Transverse colon (tissue), 4 donors: ENCODE measurements at regions not wholly inside any gene's neighbourhood (a gene's known extent, or its start where the extent isn't known, plus 50 kb on each side); places are given as distances from the start of the nearest gene placed in this dataset.

Experiments used
- DNase-seq: peaks from one replicate; pipeline ENCODE4 v3.0.0-alpha.2; 2019
- H3K27ac ChIP-seq, 4 donors: fragments of 200-600 bp; sonication (generic); 2 replicates each; pipeline ENCODE4 v1.5.1; 2016 to 2018; ENCODE audit warnings: inconsistent platforms in 4 of 4
- H3K27me3 ChIP-seq: fragments of 200-600 bp; sonication (generic); 2 replicates; pipeline ENCODE4 v1.5.1; 2017; ENCODE audit warnings: inconsistent platforms
- H3K36me3 ChIP-seq, 4 donors: fragments of 200-600 bp; sonication (generic); 2 replicates each; pipeline ENCODE4 v1.5.1; 2017 to 2019; ENCODE audit warnings: inconsistent platforms in 4 of 4
- H3K4me1 ChIP-seq, 4 donors: fragments of 200-600 bp; sonication (generic); 2 replicates each; pipeline ENCODE4 v1.5.1; 2017 to 2020; ENCODE audit warnings: inconsistent platforms in 4 of 4
- H3K4me3 ChIP-seq, 4 donors: fragments of 200-600 bp; sonication (generic); 1 replicate in 1 of 4; 2 replicates in 3 of 4; pipeline versions ENCODE4 v1.5.1 to v1.6.1; 2017 to 2019; ENCODE audit warnings: inconsistent platforms in 4 of 4
- H3K9me3 ChIP-seq, 2 donors: fragments of 200-600 bp; sonication (generic); 2 replicates each; pipeline ENCODE4 v1.5.1; 2017 to 2019; ENCODE audit warnings: inconsistent platforms in 2 of 2
- CTCF ChIP-seq, 5 experiments: fragments of 200-600 bp in 3 of 5; fragments of 450-650 bp in 2 of 5; sonication (generic) in 3 of 5; IDR thresholded peaks; 1 replicate in 2 of 5; 2 replicates in 3 of 5; pipeline ENCODE4 v1.5.1; 2016 to 2017; ENCODE audit warnings: antibody characterized with exemption in 5 of 5, inconsistent platforms in 3 of 5, mild to moderate bottlenecking in 2 of 5, moderate library complexity in 1 of 5
- EP300 ChIP-seq: sonication (generic); formaldehyde crosslinking; IDR thresholded peaks from one replicate; pipeline ENCODE4 v1.6.1; 2017; ENCODE audit warnings: antibody characterized with exemption, low read depth
- POLR2A ChIP-seq: fragments of 450-650 bp; IDR thresholded peaks from one replicate; pipeline ENCODE4 v1.6.1; 2016; ENCODE audit warnings: antibody characterized with exemption, mild to moderate bottlenecking, moderate library complexity
- POLR2AphosphoS5 ChIP-seq, 3 donors: sonication (generic); formaldehyde crosslinking; IDR thresholded peaks; one replicate each; pipeline ENCODE4 v1.6.1; 2016; ENCODE audit warnings: antibody characterized with exemption in 3 of 3
- WGBS, 2 donors: methylation state at CpG; one replicate each; pipeline ENCODE4 v1.1.5; 2018; ENCODE audit warnings: low coverage in 1 of 2; 5-methylcytosine and 5-hydroxymethylcytosine counted together
- in situ Hi-C, 4 donors: fragments of 200-750 bp; cut with MboI; loops; one replicate each; pipeline versions ENCODE4 v1.15.0 to v1.15.1; 2017; ENCODE audit warnings: low sequenced_read_pairs in 3 of 4, low pct_ligation_motif_present in 1 of 4, low pct_unique_long_range_greater_than_20kb in 1 of 4
- intact Hi-C: fragments of 100-400 bp; cut with DNase I; formaldehyde crosslinking; loops from one replicate; pipeline ENCODE4 v1.15.1; 2023; ENCODE audit warnings: low total_unique reads

GRCh38 chr6:12576389-12576788 lies 140.2 kb upstream of the PHACTR1 start:
- Histone ChIP-seq H3K36me3 (no peaks in the 10 kb centered on the region), H3K27ac (no peak overlapping the region), H3K27me3 (no peaks in the 10 kb centered on the region), H3K4me3 (no peak overlapping the region), H3K4me1 (peaks cover 0 to 11% (median 10%) of the 10 kb centered on the region in 4 donors), H3K9me3 (no peaks in the 10 kb centered on the region)
- in situ Hi-C loops, result loop anchor here in 1 of 4 donors (25.0 kb wide), 1 partner anchor 264 kb away; no protein-coding TSS in a partner anchor
- no peak for DNase-seq
- TF ChIP-seq EP300 (no peak), CTCF (IDR thresholded peaks at IDR 0.05) (no peak), POLR2A (no peak), POLR2AphosphoS5 (IDR thresholded peaks at IDR 0.05) (no peak)
- intact Hi-C loops, result no loop called here
- 75 to 94% methylated on average over 2 of the region's 2 CpGs for WGBS, 2 donors

- WGBS, 2 donors, result 79 to 100% methylated on average over 3 to 8 of the region's 8 CpGs
- TF ChIP-seq POLR2A (no peak), POLR2AphosphoS5 (IDR thresholded peaks at IDR 0.05) (no peak), EP300 (no peak), CTCF (IDR thresholded peaks at IDR 0.05) (no peak)
- DNase-seq, result no peak
Measured at GRCh38 chr6:12577124-12577850, 139.3 kb upstream of the PHACTR1 start.

GRCh38 chr6:12578097-12578496 lies 138.5 kb upstream of the PHACTR1 start:
- Histone ChIP-seq H3K4me3 (no peak overlapping the region), H3K4me1 (peaks cover 0 to 5% (median 3%) of the 10 kb centered on the region in 4 donors), H3K9me3 (no peaks in the 10 kb centered on the region), H3K36me3 (no peaks in the 10 kb centered on the region), H3K27ac (no peak overlapping the region), H3K27me3 (no peaks in the 10 kb centered on the region)
- DNase-seq, result no peak
- intact Hi-C loops (no loop called here), in situ Hi-C loops (loop anchor here in 1 of 4 donors (25.0 kb wide), 1 partner anchor 266 kb away; no protein-coding TSS in a partner anchor)
- TF ChIP-seq POLR2AphosphoS5 (IDR thresholded peaks at IDR 0.05) (no peak), EP300 (no peak), POLR2A (no peak), CTCF (IDR thresholded peaks at IDR 0.05) (no peak)

More at GRCh38 chr6:12577124-12577850, 139.3 kb upstream of the PHACTR1 start:
- Histone ChIP-seq H3K4me1 (peaks cover 0 to 11% (median 9%) of the 10 kb centered on the region in 4 donors), H3K27ac (no peak overlapping the region), H3K9me3 (no peaks in the 10 kb centered on the region), H3K27me3 (no peaks in the 10 kb centered on the region), H3K36me3 (no peaks in the 10 kb centered on the region), H3K4me3 (no peak overlapping the region)
- in situ Hi-C loops (loop anchor here in 1 of 4 donors (25.0 kb wide), 1 partner anchor 265 kb away; no protein-coding TSS in a partner anchor), intact Hi-C loops (no loop called here)

GRCh38 chr6:12578751-12579150 lies 137.8 kb upstream of the PHACTR1 start:
- Histone ChIP-seq H3K36me3 (no peaks in the 10 kb centered on the region), H3K9me3 (no peaks in the 10 kb centered on the region), H3K4me1 (no peaks in the 10 kb centered on the region), H3K27me3 (no peaks in the 10 kb centered on the region), H3K27ac (no peak overlapping the region), H3K4me3 (no peak overlapping the region)
- intact Hi-C loops, result no loop called here
- TF ChIP-seq CTCF (IDR thresholded peaks at IDR 0.05), result no peak
- no peak for TF ChIP-seq POLR2AphosphoS5 (IDR thresholded peaks at IDR 0.05)
- TF ChIP-seq POLR2A, result no peak
- no peak for TF ChIP-seq EP300
- in situ Hi-C loops, result loop anchor here in 1 of 4 donors (25.0 kb wide), 1 partner anchor 266 kb away; no protein-coding TSS in a partner anchor
- WGBS, 2 donors, result 77 to 95% methylated on average over 2 to 3 of the region's 3 CpGs
- DNase-seq, result no peak
